ENCODE measurements at regions not wholly inside any gene's neighbourhood (a gene's known extent, or its start where the extent isn't known, plus 50 kb on each side); places are given as distances from the start of the nearest gene placed in this dataset.
A peak's percentile ranks its signal among the peaks of the same experiment; 100 is the strongest.

- no peaks in the 10 kb centered on the region for H3K27me3 ChIP-seq (ENCODE audit: insufficient read depth, poor library complexity, severe bottlenecking)
- TF ChIP-seq CTCF (IDR thresholded peaks at IDR 0.05; ENCODE audit: insufficient read depth, low read length): no peak
- no peak overlapping the region for H3K27ac ChIP-seq (replicated peaks)
- no peak for DNase-seq (ENCODE audit: low read depth in 1 of 2, low spot score in 1 of 2)
- no peak overlapping the region for H3K4me3 ChIP-seq (replicated peaks; ENCODE audit: insufficient read depth, low read length)
Measured at GRCh38 chr5:169431386-169431785, 130.4 kb upstream of the SLIT3 start.

- no peak for TF ChIP-seq POLR2AphosphoS5 (IDR thresholded peaks at IDR 0.05; ENCODE audit: low read depth)
- TF ChIP-seq REST (IDR thresholded peaks at IDR 0.05; ENCODE audit: insufficient replicate concordance, low read depth): no peak
- no peak for TF ChIP-seq SPI1 (IDR thresholded peaks at IDR 0.05; ENCODE audit: borderline replicate concordance, low read depth)
- TF ChIP-seq GABPA (IDR thresholded peaks at IDR 0.05; ENCODE audit: low read depth): no peak
- no peak for TF ChIP-seq CTCF (IDR thresholded peaks at IDR 0.05; ENCODE audit: insufficient read depth, low read length)
- Histone ChIP-seq H3K4me3 (replicated peaks; ENCODE audit: insufficient read depth, low read length) (no peak overlapping the region), H3K27ac (replicated peaks) (no peak overlapping the region), H3K27me3 (ENCODE audit: insufficient read depth, poor library complexity, severe bottlenecking) (no peaks in the 10 kb centered on the region)
- DNase-seq (ENCODE audit: low read depth in 1 of 2, low spot score in 1 of 2): no peak
Measured at GRCh38 chr5:169430671-169431070, 129.7 kb upstream of the SLIT3 start.

- TF ChIP-seq CTCF (IDR thresholded peaks at IDR 0.05; ENCODE audit: insufficient read depth, low read length): no peak
- Histone ChIP-seq H3K27me3 (ENCODE audit: insufficient read depth, poor library complexity, severe bottlenecking) (no peaks in the 10 kb centered on the region), H3K4me3 (replicated peaks; ENCODE audit: insufficient read depth, low read length) (no peak overlapping the region), H3K27ac (replicated peaks) (no peak overlapping the region)
- no peak for DNase-seq (ENCODE audit: low read depth in 1 of 2, low spot score in 1 of 2)
Measured at GRCh38 chr5:169429044-169429443, 128.1 kb upstream of the SLIT3 start.

GRCh38 chr5:169426784-169427183, 125.8 kb upstream of the SLIT3 start:
- DNase-seq (ENCODE audit: low read depth in 1 of 2, low spot score in 1 of 2): peak; percentile 25 to 78
- Histone ChIP-seq H3K27ac (replicated peaks) (no peak overlapping the region), H3K27me3 (ENCODE audit: insufficient read depth, poor library complexity, severe bottlenecking) (peaks cover 2% of the 10 kb centered on the region), H3K4me3 (replicated peaks; ENCODE audit: insufficient read depth, low read length) (no peak overlapping the region)
- TF ChIP-seq SPI1 (IDR thresholded peaks at IDR 0.05; ENCODE audit: borderline replicate concordance, low read depth) (no peak), REST (IDR thresholded peaks at IDR 0.05; ENCODE audit: insufficient replicate concordance, low read depth) (no peak), POLR2AphosphoS5 (IDR thresholded peaks at IDR 0.05; ENCODE audit: low read depth) (no peak), CTCF (IDR thresholded peaks at IDR 0.05; ENCODE audit: insufficient read depth, low read length) (no peak), GABPA (IDR thresholded peaks at IDR 0.05; ENCODE audit: low read depth) (no peak)

Measured in HL-60 (cell line).